ENCODE measurements at regions not wholly inside any gene's neighbourhood (a gene's known extent, or its start where the extent isn't known, plus 50 kb on each side); places are given as distances from the start of the nearest gene placed in this dataset.
"Not testable (repeated sequence)": the region's sequence is repeated elsewhere in the genome, so short reads cannot be mapped to it uniquely, and the experiment has no call there.

DNA sequence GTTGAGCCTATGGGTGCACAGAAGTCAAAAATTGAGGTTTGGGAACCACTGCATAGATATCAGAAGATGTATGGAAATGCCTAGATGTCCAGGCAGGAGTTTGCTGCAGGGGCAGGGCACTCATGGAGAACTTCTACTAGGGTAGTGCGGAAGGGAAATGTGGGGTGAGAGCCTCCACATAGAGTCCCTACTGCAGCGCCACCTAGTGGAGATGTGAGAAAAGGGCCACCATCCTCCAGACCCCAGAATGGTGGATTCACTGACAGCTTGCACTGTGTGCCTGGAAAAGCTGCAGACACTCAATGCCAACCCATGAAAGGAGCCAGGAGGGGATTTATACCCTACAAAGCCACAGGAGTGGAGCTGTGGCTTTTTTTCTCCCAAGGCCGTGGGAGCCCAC, 133.7 kb downstream of the DEFB131A start:
- DNase-seq (ENCODE audit: low spot score); H3K9me3 ChIP-seq (ENCODE audit: low read depth, low read length, poor library complexity, severe bottlenecking); H3K4me3 ChIP-seq (ENCODE audit: low read depth, low read length, poor library complexity, severe bottlenecking); POLR2A ChIA-PET (ENCODE audit: low non-redundant PET); BruUV-seq (replicated peaks); H3K27me3 ChIP-seq (replicated peaks; ENCODE audit: insufficient read depth, low read depth, low read length, poor library complexity); H3K36me3 ChIP-seq (ENCODE audit: insufficient read depth, low read length, poor library complexity, severe bottlenecking); CTCF ChIA-PET; intact Hi-C loops (cut with micrococcal nuclease; ENCODE audit: unreplicated experiment); H3K4me1 ChIP-seq (ENCODE audit: insufficient read depth, low read length, poor library complexity, severe bottlenecking); H3K27ac ChIP-seq (ENCODE audit: low read depth, low read length, poor library complexity, severe bottlenecking): not testable (repeated sequence)
- TF ChIP-seq, protein P1, sequence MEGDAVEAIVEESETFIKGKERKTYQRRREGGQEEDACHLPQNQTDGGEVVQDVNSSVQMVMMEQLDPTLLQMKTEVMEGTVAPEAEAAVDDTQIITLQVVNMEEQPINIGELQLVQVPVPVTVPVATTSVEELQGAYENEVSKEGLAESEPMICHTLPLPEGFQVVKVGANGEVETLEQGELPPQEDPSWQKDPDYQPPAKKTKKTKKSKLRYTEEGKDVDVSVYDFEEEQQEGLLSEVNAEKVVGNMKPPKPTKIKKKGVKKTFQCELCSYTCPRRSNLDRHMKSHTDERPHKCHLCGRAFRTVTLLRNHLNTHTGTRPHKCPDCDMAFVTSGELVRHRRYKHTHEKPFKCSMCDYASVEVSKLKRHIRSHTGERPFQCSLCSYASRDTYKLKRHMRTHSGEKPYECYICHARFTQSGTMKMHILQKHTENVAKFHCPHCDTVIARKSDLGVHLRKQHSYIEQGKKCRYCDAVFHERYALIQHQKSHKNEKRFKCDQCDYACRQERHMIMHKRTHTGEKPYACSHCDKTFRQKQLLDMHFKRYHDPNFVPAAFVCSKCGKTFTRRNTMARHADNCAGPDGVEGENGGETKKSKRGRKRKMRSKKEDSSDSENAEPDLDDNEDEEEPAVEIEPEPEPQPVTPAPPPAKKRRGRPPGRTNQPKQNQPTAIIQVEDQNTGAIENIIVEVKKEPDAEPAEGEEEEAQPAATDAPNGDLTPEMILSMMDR (conservative IDR thresholded peaks at IDR 0.05; ENCODE audit: low read depth, low read length): 0 out of 2 replicates have a peak, but pooled peaks have one; percentile 13

DNA sequence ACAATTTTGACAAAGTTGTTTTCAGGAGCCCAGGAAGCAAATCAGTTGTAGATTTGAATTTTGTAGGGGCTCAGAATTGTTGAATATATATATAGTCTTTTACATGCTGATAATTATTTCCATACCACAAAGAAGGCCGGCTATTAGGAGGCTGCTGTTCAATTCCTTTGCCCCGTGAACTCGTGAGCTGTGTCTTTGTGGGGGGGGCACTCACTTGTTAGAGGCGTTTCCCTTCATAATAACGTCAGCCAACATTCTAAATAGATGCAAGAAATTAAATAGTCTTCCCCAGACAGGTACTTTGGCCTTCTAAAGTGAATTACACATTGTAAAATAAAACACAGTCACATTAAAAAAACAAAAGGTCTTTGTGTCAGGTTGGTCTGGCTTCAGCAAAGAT, 138.7 kb downstream of the DEFB131A start:
- H3K27me3 ChIP-seq (replicated peaks; ENCODE audit: insufficient read depth, low read depth, low read length, poor library complexity); H3K4me1 ChIP-seq (ENCODE audit: insufficient read depth, low read length, poor library complexity, severe bottlenecking); H3K4me3 ChIP-seq (ENCODE audit: low read depth, low read length, poor library complexity, severe bottlenecking); BruUV-seq (replicated peaks); DNase-seq (ENCODE audit: low spot score); intact Hi-C loops (cut with micrococcal nuclease; ENCODE audit: unreplicated experiment); H3K9me3 ChIP-seq (ENCODE audit: low read depth, low read length, poor library complexity, severe bottlenecking); POLR2A ChIA-PET (ENCODE audit: low non-redundant PET); H3K27ac ChIP-seq (ENCODE audit: low read depth, low read length, poor library complexity, severe bottlenecking); H3K36me3 ChIP-seq (ENCODE audit: insufficient read depth, low read length, poor library complexity, severe bottlenecking); CTCF ChIA-PET: not testable (repeated sequence)

DNA sequence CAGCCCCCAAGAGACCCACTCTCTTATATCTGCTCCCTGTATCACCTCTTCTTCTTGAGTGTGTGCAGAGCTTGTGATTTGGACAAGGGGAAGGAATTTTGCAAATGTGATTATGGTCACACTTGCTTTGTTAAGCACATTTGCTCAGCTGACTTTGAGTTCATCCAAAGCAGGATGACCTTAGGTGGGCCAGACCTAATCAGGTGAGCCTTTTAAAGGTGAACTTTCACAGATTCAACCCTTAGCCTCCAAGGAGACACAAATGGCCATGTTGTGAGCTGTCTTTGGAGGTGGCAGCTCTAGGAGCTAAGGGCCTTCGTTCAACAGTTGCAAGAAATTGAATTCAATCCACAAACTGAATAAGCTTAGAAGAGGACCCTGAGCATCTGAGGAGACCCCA, 147.8 kb downstream of the DEFB131A start:
- TF ChIP-seq, protein P1 (conservative IDR thresholded peaks at IDR 0.05; ENCODE audit: low read depth, low read length): no peak
- no peak for TF ChIP-seq EZH2 (IDR thresholded peaks at IDR 0.05; ENCODE audit: borderline replicate concordance, low read depth, low read length, poor library complexity, severe bottlenecking)
- BruUV-seq (replicated peaks): no TSS peak
- Histone ChIP-seq H3K36me3 (ENCODE audit: insufficient read depth, low read length, poor library complexity, severe bottlenecking) (no peaks in the 10 kb centered on the region), H3K4me1 (ENCODE audit: insufficient read depth, low read length, poor library complexity, severe bottlenecking) (no peaks in the 10 kb centered on the region), H3K27me3 (replicated peaks; ENCODE audit: insufficient read depth, low read depth, low read length, poor library complexity) (no peaks in the 10 kb centered on the region), H3K4me3 (ENCODE audit: low read depth, low read length, poor library complexity, severe bottlenecking) (no peak overlapping the region), H3K27ac (ENCODE audit: low read depth, low read length, poor library complexity, severe bottlenecking) (no peak overlapping the region), H3K9me3 (ENCODE audit: low read depth, low read length, poor library complexity, severe bottlenecking) (no peaks in the 10 kb centered on the region)
- intact Hi-C loops (cut with micrococcal nuclease; ENCODE audit: unreplicated experiment): no loop called here
- ChIA-PET POLR2A (ENCODE audit: low non-redundant PET) (no interaction called here), CTCF (no interaction called here)
- DNase-seq (ENCODE audit: low spot score): no peak

DNA sequence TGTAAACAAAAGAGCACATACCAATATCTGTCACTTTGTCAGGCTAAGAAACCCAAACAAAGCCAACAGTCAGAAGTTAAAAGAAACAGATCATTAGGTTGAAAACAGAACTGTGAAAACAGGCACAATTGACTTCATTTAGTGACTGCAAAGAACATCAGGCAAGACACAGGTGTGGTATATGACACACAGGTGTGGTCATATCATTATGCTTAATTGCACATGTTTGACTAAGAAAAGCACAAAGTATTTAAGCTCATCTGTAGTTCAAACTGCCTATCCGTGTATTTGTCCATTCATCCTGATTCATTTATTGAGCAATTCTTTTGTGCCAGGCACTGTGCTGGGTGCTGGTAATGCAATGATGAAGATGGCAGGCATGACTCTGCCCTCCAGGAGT, 150.7 kb downstream of the DEFB131A start:
- intact Hi-C loops (cut with micrococcal nuclease; ENCODE audit: unreplicated experiment): no loop called here
- Histone ChIP-seq H3K27me3 (replicated peaks; ENCODE audit: insufficient read depth, low read depth, low read length, poor library complexity) (no peaks in the 10 kb centered on the region), H3K36me3 (ENCODE audit: insufficient read depth, low read length, poor library complexity, severe bottlenecking) (no peaks in the 10 kb centered on the region), H3K9me3 (ENCODE audit: low read depth, low read length, poor library complexity, severe bottlenecking) (no peaks in the 10 kb centered on the region), H3K4me3 (ENCODE audit: low read depth, low read length, poor library complexity, severe bottlenecking) (no peak overlapping the region), H3K4me1 (ENCODE audit: insufficient read depth, low read length, poor library complexity, severe bottlenecking) (no peaks in the 10 kb centered on the region), H3K27ac (ENCODE audit: low read depth, low read length, poor library complexity, severe bottlenecking) (no peak overlapping the region)
- DNase-seq (ENCODE audit: low spot score): no peak
- ChIA-PET CTCF (no interaction called here), POLR2A (ENCODE audit: low non-redundant PET) (no interaction called here)
- no TSS peak for BruUV-seq (replicated peaks)
- TF ChIP-seq, protein P1 (conservative IDR thresholded peaks at IDR 0.05; ENCODE audit: low read depth, low read length): no peak
- TF ChIP-seq EZH2 (IDR thresholded peaks at IDR 0.05; ENCODE audit: borderline replicate concordance, low read depth, low read length, poor library complexity, severe bottlenecking): no peak

DNA sequence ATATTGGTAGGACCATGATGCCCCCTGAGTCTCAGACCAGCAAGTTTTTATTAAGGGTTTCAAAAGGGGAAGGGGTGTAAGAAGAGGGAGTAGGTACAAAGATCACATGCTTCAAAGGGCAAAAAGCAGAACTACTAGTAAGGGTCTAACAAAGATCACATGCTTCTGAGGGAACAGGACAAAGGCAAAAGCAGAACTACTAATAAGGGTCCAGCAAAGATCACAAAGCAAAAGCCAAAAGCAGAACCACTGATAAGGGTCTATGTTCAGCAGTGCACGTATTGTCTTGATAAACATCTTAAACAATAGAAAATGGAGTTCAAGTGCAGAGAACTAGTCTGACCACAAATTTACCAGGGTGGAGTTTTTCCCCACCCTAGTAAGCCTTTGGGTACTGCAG, 151.3 kb downstream of the DEFB131A start:
- H3K36me3 ChIP-seq (ENCODE audit: insufficient read depth, low read length, poor library complexity, severe bottlenecking); CTCF ChIA-PET; H3K27me3 ChIP-seq (replicated peaks; ENCODE audit: insufficient read depth, low read depth, low read length, poor library complexity); POLR2A ChIA-PET (ENCODE audit: low non-redundant PET); BruUV-seq (replicated peaks); H3K27ac ChIP-seq (ENCODE audit: low read depth, low read length, poor library complexity, severe bottlenecking); intact Hi-C loops (cut with micrococcal nuclease; ENCODE audit: unreplicated experiment); H3K9me3 ChIP-seq (ENCODE audit: low read depth, low read length, poor library complexity, severe bottlenecking); H3K4me3 ChIP-seq (ENCODE audit: low read depth, low read length, poor library complexity, severe bottlenecking); DNase-seq (ENCODE audit: low spot score); H3K4me1 ChIP-seq (ENCODE audit: insufficient read depth, low read length, poor library complexity, severe bottlenecking): not testable (repeated sequence)

All from A673 (cell line).